ENCODE measurements at regions not wholly inside any gene's neighbourhood (a gene's known extent, or its start where the extent isn't known, plus 50 kb on each side); places are given as distances from the start of the nearest gene placed in this dataset.

GRCh38 chrX:6313356-6313755 is 84.7 kb upstream of the NLGN4X start:
- no peak for DNase-seq

GRCh38 chrX:6311540-6311939 is 82.9 kb upstream of the NLGN4X start:
- DNase-seq = no peak

- no peak for DNase-seq
These were observed 78.5 kb upstream of the NLGN4X start for GRCh38 chrX:6307156-6307555.

GRCh38 chrX:6299724-6300123 is 71.1 kb upstream of the NLGN4X start:
- no peak for DNase-seq

- DNase-seq = no peak
These were observed 65.0 kb upstream of the NLGN4X start for GRCh38 chrX:6293716-6294115.

GRCh38 chrX:6292599-6292998 is 63.9 kb upstream of the NLGN4X start:
- DNase-seq = no peak

GRCh38 chrX:6291444-6291843 is 62.8 kb upstream of the NLGN4X start:
- peak; percentile 28 for DNase-seq

GRCh38 chrX:6283826-6284225 is 55.2 kb upstream of the NLGN4X start:
- DNase-seq = no peak

- DNase-seq = no peak
These were observed 50.7 kb upstream of the NLGN4X start for GRCh38 chrX:6279277-6279909.
